ENCODE measurements at regions not wholly inside any gene's neighbourhood (a gene's known extent, or its start where the extent isn't known, plus 50 kb on each side); places are given as distances from the start of the nearest gene placed in this dataset.

- DNase-seq (ENCODE audit: extremely low read depth in 1 of 4, low spot score in 3 of 4) (no peak), FAIRE-seq (no peak), ATAC-seq (no peak)
- H3K4me3 ChIP-seq: no peak overlapping the region
- H2AFZ ChIP-seq (ENCODE audit: low read depth, low read length): no peak overlapping the region
- no peak overlapping the region for H3K4me2 ChIP-seq (ENCODE audit: insufficient read depth, low read length)
- no peak overlapping the region for H3K27ac ChIP-seq (ENCODE audit: extremely low read depth, low read depth, low read length)
- H3K4me1 ChIP-seq (replicated peaks in 1 of 2; ENCODE audit: control insufficient read depth in 2 of 2, insufficient read depth in 2 of 2, low read length in 2 of 2): no peaks in the 10 kb centered on the region
- H3K27me3 ChIP-seq (ENCODE audit: control insufficient read depth in 2 of 2, insufficient read depth in 2 of 2, low read length in 2 of 2): peaks cover 0 to 20% of the 10 kb centered on the region in 2 experiments; a peak in 2 of 5 replicates
- H3K79me2 ChIP-seq (ENCODE audit: control insufficient read depth, insufficient read depth, low read length): no peaks in the 10 kb centered on the region
- intact Hi-C loops (cut with micrococcal nuclease) (no loop called here), in situ Hi-C loops (cut with MboI) (loop anchor here (5.0 kb wide), 1 partner anchor 71 kb away; no protein-coding TSS in a partner anchor)
- no peak overlapping the region for H3K9ac ChIP-seq (ENCODE audit: insufficient read depth in 1 of 2, low read depth in 2 of 2, low read length in 2 of 2)
- no peaks in the 10 kb centered on the region for H3K36me3 ChIP-seq (ENCODE audit: control insufficient read depth, insufficient read depth, low read length)
- ChIA-PET POLR2A (interaction anchor here (1.2 kb wide), 1 partner anchor 9 kb away, joined by 3 read pairs; no protein-coding TSS in a partner anchor), CTCF (ENCODE audit: low intra/inter-chr PET ratio) (no interaction called here)
- TF ChIP-seq NR2F6 (CRISPR knock-in tag; IDR thresholded peaks at IDR 0.05): no peak
- TF ChIP-seq ZNF699 (CRISPR knock-in tag; IDR thresholded peaks at IDR 0.05; ENCODE audit: insufficient replicate concordance): no peak
- TF ChIP-seq NFIX (CRISPR knock-in tag; IDR thresholded peaks at IDR 0.05; ENCODE audit: low read depth): no peak
- no peak for TF ChIP-seq CHAMP1 (IDR thresholded peaks at IDR 0.05)
- TF ChIP-seq ZNF449 (CRISPR knock-in tag; IDR thresholded peaks at IDR 0.05): no peak
- TF ChIP-seq ZNF398 (CRISPR knock-in tag; IDR thresholded peaks at IDR 0.05): no peak
- BruUV-seq (replicated peaks): no TSS peak
- H4K20me1 ChIP-seq (replicated peaks; ENCODE audit: control insufficient read depth, insufficient read depth, low read length): no peaks in the 10 kb centered on the region; the same call in 1 of the 2 replicates
- no peaks in the 10 kb centered on the region for H3K9me3 ChIP-seq (replicated peaks; ENCODE audit: control insufficient read depth, insufficient read depth, low read depth, low read length)
- 0% methylated on average over 4 of the region's 4 CpGs for WGBS (ENCODE audit: insufficient coverage, low coverage, missing lambda C conversion rate)
- H3K9me1 ChIP-seq (ENCODE audit: control insufficient read depth, insufficient read depth, low read length): no peaks in the 10 kb centered on the region
These were observed 324.6 kb downstream of the DYSF start for GRCh38 chr2:71777946-71778345.

All from K562 (cell line).